Activated CD4-positive, alpha-beta T cell treated with anti-CD3 and anti-CD28 coated beads, Interleukin-2, amount 50 U/mL, for 1 hour (primary cell): ENCODE measurements at regions not wholly inside any gene's neighbourhood (a gene's known extent, or its start where the extent isn't known, plus 50 kb on each side); places are given as distances from the start of the nearest gene placed in this dataset.

Experiments used
- DNase-seq: peaks from one replicate; pipeline ENCODE4 v3.0.0-alpha.2; 2020

DNA sequence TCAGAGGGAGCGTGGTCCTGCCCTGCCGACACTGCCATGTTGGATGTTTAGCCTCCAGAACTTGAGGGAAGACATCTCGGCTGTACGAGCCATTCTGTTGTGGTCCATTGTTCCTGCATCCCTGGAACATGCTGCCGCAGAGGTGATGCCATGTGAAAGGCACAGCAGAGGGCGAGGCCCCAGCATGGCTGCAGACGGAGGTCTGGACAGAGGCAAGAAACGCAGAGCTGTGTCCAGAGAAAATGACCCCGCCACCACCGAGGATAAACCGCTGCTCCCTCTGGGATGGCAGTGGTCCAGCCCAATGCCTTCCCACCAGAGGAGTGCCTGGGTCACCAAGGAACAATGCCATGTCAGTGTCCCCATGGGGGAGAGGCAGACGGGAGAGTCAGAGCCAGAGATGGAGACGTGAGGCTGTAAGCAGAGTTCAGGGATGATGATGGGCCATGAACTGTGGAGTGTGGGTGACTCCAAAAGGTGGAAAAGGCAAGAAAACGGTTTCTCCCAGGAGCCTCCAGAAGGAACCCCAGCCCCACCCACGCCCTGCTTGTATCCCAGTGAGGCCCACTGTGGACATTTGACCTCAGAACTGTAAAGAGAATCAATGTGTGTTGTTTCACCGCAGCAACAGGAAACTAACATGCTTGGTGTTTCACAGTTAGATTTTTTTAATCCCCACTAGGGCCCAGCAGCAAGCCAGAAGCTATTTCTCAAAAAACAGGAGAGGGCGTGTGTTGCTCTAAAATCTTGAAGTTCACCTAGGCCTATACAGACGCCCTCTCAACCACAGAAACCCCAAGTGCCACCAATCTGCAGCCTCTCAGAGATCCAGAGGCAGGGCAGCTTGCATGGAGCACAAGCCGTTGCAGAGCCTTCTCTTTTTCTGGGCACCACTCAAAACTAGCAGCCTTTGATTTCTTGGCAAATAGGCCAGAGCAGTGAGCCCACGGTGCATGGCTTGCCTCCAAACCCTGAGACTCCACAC, 1422.9 kb downstream of the TBC1D22A start:
- DNase-seq: no peak

DNA sequence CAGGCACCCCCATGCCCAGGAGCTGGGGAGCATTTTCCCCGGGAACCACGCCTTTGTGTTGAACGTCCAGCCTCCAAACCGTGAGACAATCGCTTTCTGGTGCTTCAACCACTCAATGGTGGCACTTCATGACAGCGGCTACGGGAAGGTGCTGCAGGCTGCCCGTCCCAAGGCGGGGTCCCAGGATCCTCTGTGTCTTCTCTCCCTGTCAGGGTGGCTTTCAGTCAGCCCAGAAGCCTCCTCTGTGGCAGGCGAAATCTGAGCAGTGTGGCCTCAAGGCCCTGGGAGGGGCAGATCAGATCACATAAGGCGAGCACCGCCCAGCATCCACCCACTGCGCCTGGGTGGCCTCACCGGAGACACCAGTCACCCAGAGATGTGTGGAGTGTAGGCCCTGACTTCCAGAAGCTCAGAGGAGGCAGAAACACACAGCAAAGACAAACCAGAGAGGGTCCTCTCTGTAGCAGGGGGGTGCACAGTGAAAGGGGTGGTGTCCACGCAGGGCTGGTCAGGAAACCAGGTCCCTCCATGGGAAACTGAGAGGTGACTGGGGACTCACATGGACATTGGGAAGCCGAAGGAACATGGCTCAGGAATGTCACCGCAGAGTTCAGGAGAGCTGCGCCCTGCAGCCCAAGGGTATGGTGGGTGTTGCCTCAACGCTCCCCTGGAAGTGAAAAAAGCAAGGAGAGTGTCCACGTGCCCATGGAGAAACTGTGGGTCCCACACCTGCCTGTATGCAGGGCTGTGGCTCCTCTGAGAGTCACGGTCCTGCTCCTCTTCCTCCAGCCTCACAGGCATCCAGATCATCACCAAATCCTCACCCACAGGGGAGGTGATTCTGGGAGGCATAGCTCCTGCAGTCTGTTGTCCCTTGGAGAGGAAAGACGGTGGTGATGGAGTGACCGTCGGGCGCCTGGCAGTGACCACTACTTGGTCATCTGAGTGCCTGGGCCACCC, 1420.7 kb downstream of the TBC1D22A start:
- DNase-seq: no peak

- DNase-seq: no peak
These were observed 1419.6 kb downstream of the TBC1D22A start for GRCh38 chr22:48182031-48182430.

DNA sequence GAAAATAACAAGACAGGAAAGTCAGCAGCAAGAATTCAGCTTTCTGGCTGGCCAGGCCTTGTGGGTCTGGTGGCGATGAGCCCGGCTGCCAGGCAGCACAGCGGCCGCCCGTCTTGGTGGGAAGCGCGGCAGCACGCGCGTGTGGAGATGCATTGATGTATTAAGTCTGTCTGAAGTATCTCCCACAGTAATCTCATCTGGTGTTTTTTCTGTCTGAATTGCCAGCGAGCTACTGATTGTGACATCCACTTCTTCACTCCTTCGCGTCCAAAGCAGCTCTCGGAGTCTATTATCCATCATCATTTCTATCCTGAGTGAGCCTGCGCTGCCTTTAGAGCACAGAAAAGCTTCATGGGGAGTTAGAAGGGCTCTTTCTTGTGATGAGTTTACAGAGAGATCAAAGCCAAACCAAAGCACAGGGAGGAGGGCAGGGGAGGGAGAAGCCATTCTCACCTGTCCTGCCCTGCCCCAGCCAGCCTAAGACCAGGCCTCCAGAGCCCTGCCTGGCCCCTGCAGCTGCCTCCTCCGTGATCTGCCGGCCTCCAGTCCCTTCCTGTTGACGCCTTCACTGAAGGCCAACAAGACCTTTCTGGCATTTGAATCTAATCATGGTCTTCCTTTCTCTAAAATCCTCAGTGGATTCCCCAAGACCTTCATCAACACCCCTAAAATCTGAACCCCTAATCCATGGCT, 1419.0 kb downstream of the TBC1D22A start:
- DNase-seq: no peak

GRCh38 chr22:48180631-48181030, 1418.2 kb downstream of the TBC1D22A start:
- no peak for DNase-seq

- DNase-seq: no peak
These were observed 1417.4 kb downstream of the TBC1D22A start for GRCh38 chr22:48179571-48180546.

- no peak for DNase-seq
These were observed 1416.1 kb downstream of the TBC1D22A start for GRCh38 chr22:48178536-48178935.

DNA sequence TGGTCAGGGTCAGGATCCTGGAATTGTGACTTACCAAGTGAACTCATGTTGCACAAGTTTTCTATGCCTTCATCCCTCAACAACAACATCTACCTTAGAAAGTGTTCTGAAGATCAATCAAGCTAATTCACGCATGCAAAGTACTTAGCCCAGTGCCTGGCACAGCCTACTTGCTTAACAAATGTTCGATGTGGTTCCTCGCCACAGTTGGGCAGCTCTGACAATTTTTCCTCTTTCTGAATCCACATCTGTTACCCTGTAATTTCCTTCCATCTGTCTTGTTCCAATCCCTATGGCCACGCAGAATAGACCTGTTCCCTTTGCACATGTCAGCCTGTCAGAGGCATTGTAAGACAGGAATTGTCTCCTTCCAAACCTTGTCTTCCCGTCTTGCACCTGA, 1415.2 kb downstream of the TBC1D22A start:
- no peak for DNase-seq

- DNase-seq: no peak
These were observed 1413.3 kb downstream of the TBC1D22A start for GRCh38 chr22:48175721-48176120.

- DNase-seq: no peak
These were observed 1411.3 kb downstream of the TBC1D22A start for GRCh38 chr22:48173773-48174160.

DNA sequence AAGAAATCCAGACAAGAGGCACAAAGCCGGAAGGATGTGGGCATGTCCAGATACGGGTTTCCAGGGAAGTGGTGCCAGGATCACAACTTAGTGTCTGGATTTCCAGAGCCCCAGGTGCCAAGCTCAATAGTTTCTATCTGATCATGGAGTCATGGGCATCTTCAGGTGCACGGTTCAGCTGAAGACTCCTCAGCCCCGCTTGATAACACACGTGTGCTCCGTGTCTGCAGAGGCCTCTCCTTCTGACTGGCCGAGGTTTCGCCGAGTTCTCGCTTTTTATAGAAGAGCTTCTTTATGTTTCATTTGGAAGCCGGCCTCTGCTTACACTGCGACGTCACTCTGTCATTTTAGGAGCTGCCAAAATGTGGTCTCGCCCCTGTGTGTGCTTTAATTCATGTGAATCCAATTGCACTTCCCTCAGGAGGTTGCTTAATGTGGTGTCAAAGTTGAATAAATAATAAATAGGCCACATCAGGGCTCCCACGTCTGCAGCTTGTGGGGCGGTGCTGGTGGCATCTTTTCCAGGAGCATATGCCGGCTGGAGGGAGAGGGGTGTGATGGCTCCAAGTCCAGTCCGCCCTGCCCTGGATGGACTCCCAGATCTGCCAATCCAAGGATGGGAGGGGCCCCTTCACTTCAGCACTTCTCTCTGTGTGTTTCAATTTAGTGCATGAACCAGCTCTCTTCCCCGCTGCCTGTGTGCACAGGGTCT, 1410.8 kb downstream of the TBC1D22A start:
- no peak for DNase-seq

DNA sequence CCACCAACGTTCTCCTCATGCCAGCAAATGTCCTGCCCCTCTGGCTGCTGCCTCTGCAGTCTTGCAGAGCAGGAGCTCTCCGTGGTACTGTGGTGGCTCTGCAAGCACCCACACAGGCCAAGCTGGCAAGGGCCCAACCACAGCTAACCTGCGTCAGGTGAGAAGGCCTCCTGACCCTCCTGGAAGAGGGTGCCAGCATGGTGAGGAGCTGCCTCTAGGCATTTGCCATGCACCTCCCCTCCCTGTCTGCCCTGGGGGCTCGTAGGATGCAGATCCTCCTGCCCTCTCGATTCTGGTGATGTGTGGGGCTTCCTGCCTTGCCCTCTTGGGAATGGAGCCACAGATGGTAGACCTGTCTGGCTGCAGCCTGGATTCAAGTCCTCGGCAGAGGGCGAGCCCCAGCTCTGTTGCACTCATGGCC, 1408.8 kb downstream of the TBC1D22A start:
- DNase-seq: no peak

DNA sequence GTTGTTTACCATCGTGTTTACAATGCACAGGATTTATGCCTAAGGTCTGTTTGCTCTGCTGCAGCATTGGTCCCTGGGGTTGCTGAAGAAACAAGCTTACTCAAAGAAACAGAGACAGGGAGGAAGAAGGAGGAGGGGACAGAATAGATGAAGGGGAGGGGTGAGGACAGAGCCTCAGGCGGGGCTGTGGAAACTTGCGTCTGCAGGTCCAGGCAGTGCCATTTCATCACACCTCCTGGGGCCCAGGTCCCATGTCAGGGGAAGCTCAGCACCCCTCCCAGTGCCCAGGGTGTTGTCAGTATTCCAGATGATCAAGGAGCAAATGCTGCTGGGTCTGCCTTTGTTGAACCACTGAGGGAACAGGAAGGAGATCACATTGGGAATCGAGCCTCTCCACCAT, 1406.8 kb downstream of the TBC1D22A start:
- no peak for DNase-seq

DNA sequence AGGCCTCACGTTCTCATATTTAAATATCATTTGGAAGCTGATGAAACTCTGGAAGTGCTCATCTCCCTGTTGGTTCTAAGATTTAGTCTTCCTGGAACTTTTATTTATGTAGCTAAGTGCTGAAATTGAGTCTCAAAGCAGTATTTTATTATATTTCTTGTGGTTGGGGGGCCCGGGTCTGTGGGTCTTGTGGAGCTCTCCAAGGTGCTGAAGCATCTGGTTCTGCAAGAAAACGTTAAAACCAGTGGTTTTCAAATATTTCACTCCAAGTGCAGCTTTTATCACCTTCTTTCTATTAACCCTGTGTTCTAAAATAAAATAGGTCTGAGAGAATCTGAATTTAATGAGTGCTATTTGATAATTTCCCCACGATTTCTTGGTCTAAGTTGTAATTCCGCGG, 1404.8 kb downstream of the TBC1D22A start:
- DNase-seq: no peak

DNA sequence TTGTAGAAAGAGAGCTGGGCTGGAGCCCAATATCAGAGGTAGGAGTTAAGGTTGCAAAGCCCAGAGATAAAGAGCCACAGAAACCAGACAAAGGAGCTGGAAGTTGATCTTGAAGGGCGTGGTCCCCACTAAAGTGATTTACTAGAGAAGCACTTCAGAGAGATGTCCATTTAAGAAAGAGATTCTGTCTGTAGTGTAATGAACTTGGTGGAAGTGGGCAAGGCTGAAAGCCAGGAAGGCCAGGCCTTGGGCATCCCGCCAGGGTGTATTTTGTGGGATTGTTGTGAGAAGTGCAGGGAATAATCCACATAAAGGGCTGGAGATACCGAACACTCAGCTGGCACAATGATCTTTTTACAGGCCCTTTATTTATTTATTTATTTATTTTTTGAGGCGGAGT, 1398.8 kb downstream of the TBC1D22A start:
- no peak for DNase-seq

DNA sequence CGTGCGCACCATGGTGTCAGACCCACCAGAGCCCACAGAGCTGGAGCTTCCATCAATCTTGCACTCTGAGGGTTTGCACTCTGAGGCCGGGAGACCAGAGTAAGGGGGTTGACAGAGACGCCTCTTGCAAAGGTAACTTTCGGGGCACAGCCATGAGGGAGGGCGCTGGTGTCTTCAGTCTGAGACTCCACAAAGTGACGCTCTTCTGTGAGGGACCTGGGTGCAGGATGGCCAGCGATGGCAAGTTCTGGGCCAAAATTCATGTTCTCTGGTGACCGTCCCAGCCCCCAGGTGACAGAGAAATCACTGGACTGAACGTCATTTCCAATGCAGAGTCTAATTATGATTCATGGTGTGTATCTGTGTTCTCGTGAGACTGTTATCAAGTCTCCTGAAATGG, 1395.2 kb downstream of the TBC1D22A start:
- no peak for DNase-seq

GRCh38 chr22:48156603-48157355, 1394.3 kb downstream of the TBC1D22A start:
- DNase-seq: no peak

- DNase-seq: no peak
These were observed 1393.0 kb downstream of the TBC1D22A start for GRCh38 chr22:48155446-48155845.

DNA sequence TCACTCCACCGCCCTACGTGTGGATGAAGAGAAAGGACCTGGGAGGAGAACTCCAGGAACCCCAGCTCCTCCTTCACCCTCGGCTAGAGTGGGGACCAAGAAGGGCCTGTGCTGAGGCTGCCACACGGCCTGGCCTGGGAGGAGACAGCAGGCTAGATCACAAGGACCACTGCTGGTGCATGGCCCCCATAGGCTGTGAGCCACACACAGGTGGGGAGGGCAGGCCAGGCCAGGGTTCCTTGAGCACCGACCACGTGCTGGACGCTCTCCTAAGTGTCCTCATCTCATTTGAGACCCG, 1392.4 kb downstream of the TBC1D22A start:
- no peak for DNase-seq

- no peak for DNase-seq
These were observed 1391.9 kb downstream of the TBC1D22A start for GRCh38 chr22:48154169-48154942.
